OCI-LY1 (cell line): ENCODE measurements at regions not wholly inside any gene's neighbourhood (a gene's known extent, or its start where the extent isn't known, plus 50 kb on each side); places are given as distances from the start of the nearest gene placed in this dataset.

ENCODE experiments used
- H2AFZ ChIP-seq: fragments of 200-600 bp; sonication (generic), shearing (Covaris generic); 2 replicates; pipeline ENCODE4 v1.6.0; 2014; ENCODE audit warnings: antibody characterized with exemption, mild to moderate bottlenecking, low read length
- H3F3A ChIP-seq: fragments of 200-600 bp; sonication (generic), shearing (Covaris generic); 2 replicates; pipeline ENCODE4 v1.6.0; 2014; ENCODE audit warnings: mild to moderate bottlenecking, antibody characterized with exemption, low read length, moderate library complexity; ENCODE audit not compliant: insufficient read depth
- H3K27ac ChIP-seq: fragments of 200-600 bp; sonication (generic); 2 replicates; pipeline ENCODE4 v1.5.1; 2014; ENCODE audit warnings: low read length, mixed run types, mild to moderate bottlenecking, low read depth; ENCODE audit not compliant: poor library complexity, severe bottlenecking
- H3K27me3 ChIP-seq: fragments of 200-600 bp; sonication (generic); 2 replicates; pipeline ENCODE4 v1.6.0; 2014; ENCODE audit warnings: antibody characterized with exemption, mild to moderate bottlenecking, low read length, moderate library complexity; ENCODE audit not compliant: insufficient read depth
- H3K36me3 ChIP-seq: fragments of 200-600 bp; sonication (generic); 2 replicates; pipeline ENCODE4 v1.6.1; 2014; ENCODE audit warnings: mild to moderate bottlenecking, antibody characterized with exemption, low read length, moderate library complexity, mixed read lengths; ENCODE audit not compliant: insufficient read depth
- H3K4me1 ChIP-seq: fragments of 200-600 bp; sonication (generic); 2 replicates; pipeline ENCODE4 v1.5.1; 2014; ENCODE audit warnings: mild to moderate bottlenecking, low read length, moderate library complexity; ENCODE audit not compliant: insufficient read depth, severe bottlenecking
- H3K4me2 ChIP-seq: fragments of 200-600 bp; sonication (generic), shearing (Covaris generic); 2 replicates; pipeline ENCODE4 v1.6.1; 2014; ENCODE audit warnings: low read length
- H3K4me3 ChIP-seq: fragments of 200-600 bp; sonication (generic); 2 replicates; pipeline ENCODE4 v1.5.1; 2014; ENCODE audit warnings: low read length, low read depth, mild to moderate bottlenecking, mixed read lengths; ENCODE audit not compliant: poor library complexity, severe bottlenecking
- H3K79me2 ChIP-seq: fragments of 200-600 bp; shearing (Covaris generic); 2 replicates; pipeline ENCODE4 v1.6.1; 2016; ENCODE audit warnings: mixed run types, low read length, mixed read lengths; ENCODE audit not compliant: insufficient read depth
- H3K9ac ChIP-seq: fragments of 200-600 bp; sonication (generic), shearing (Covaris generic); 2 replicates; pipeline ENCODE4 v1.6.1; 2014; ENCODE audit warnings: mild to moderate bottlenecking, low read length, mixed read lengths
- H3K9me2 ChIP-seq: fragments of 200-600 bp; sonication (generic), shearing (Covaris generic); 2 replicates; pipeline ENCODE4 v1.6.1; 2014; ENCODE audit warnings: low read depth, mild to moderate bottlenecking, low read length, mixed read lengths
- H3K9me3 ChIP-seq: fragments of 200-600 bp; shearing (Covaris generic); 2 replicates; pipeline ENCODE4 v1.6.1; 2014; ENCODE audit warnings: low read length, mixed read lengths
- H4K20me1 ChIP-seq: fragments of 200-600 bp; sonication (generic), shearing (Covaris generic); 2 replicates; pipeline ENCODE4 v1.6.0; 2016; ENCODE audit warnings: mild to moderate bottlenecking, low read length; ENCODE audit not compliant: insufficient read depth
- CTCF ChIP-seq: fragments of 200-600 bp; sonication (generic), shearing (Covaris generic); IDR thresholded peaks from 2 replicates; pipeline ENCODE4 v1.5.1; 2017; ENCODE audit warnings: mild to moderate bottlenecking, antibody characterized with exemption, low read length, moderate library complexity, mixed read lengths
- EZH2 ChIP-seq: fragments of 200-600 bp; sonication (generic), shearing (Covaris generic); IDR thresholded peaks from 2 replicates; pipeline ENCODE4 v1.8.0; 2017; ENCODE audit warnings: borderline replicate concordance, mixed run types, mild to moderate bottlenecking, antibody characterized with exemption, low read length, moderate library complexity, mixed read lengths

GRCh38 chr1:91151702-91152101 lies 129.9 kb upstream of the ZNF644 start:
- H3K9me2 ChIP-seq = no peaks in the 10 kb centered on the region
- H3K27ac ChIP-seq = no peak overlapping the region
- H3K9ac ChIP-seq = no peak overlapping the region
- no peak overlapping the region for H3K4me2 ChIP-seq
- H4K20me1 ChIP-seq = no peaks in the 10 kb centered on the region
- H3K79me2 ChIP-seq = no peaks in the 10 kb centered on the region
- H3K36me3 ChIP-seq = no peaks in the 10 kb centered on the region
- H3K9me3 ChIP-seq = no peaks in the 10 kb centered on the region
- no peak overlapping the region for H2AFZ ChIP-seq
- TF ChIP-seq EZH2 = no peak
- TF ChIP-seq CTCF = no peak
- H3K4me3 ChIP-seq = no peak overlapping the region
- no peaks in the 10 kb centered on the region for H3F3A ChIP-seq
- H3K27me3 ChIP-seq = no peaks in the 10 kb centered on the region
- no peaks in the 10 kb centered on the region for H3K4me1 ChIP-seq

GRCh38 chr1:91148641-91149069 lies 126.8 kb upstream of the ZNF644 start:
- Histone ChIP-seq H4K20me1 (no peaks in the 10 kb centered on the region), H2AFZ (no peak overlapping the region), H3K27me3 (no peaks in the 10 kb centered on the region), H3K9me3 (no peaks in the 10 kb centered on the region), H3F3A (no peaks in the 10 kb centered on the region), H3K79me2 (no peaks in the 10 kb centered on the region), H3K27ac (no peak overlapping the region), H3K4me3 (no peak overlapping the region), H3K4me2 (no peak overlapping the region), H3K36me3 (no peaks in the 10 kb centered on the region), H3K9me2 (no peaks in the 10 kb centered on the region), H3K9ac (no peak overlapping the region), H3K4me1 (no peaks in the 10 kb centered on the region)
- TF ChIP-seq EZH2 = no peak
- TF ChIP-seq CTCF = no peak

- Histone ChIP-seq H4K20me1 (no peaks in the 10 kb centered on the region), H3K27me3 (no peaks in the 10 kb centered on the region), H2AFZ (no peak overlapping the region), H3K9me3 (no peaks in the 10 kb centered on the region), H3K4me3 (no peak overlapping the region), H3K4me1 (no peaks in the 10 kb centered on the region), H3F3A (no peaks in the 10 kb centered on the region), H3K27ac (no peak overlapping the region), H3K9me2 (no peaks in the 10 kb centered on the region), H3K4me2 (no peak overlapping the region), H3K79me2 (no peaks in the 10 kb centered on the region), H3K36me3 (no peaks in the 10 kb centered on the region), H3K9ac (no peak overlapping the region)
- TF ChIP-seq CTCF (no peak), EZH2 (no peak)
Observed at GRCh38 chr1:91141858-91142257, 120.0 kb upstream of the ZNF644 start.
